Activated CD4-positive, CD25-positive, alpha-beta regulatory T cell treated with anti-CD3 and anti-CD28 coated beads, Interleukin-2, amount 50 U/mL, for 16 hours (primary cell): ENCODE measurements at regions not wholly inside any gene's neighbourhood (a gene's known extent, or its start where the extent isn't known, plus 50 kb on each side); places are given as distances from the start of the nearest gene placed in this dataset.
"Not testable (repeated sequence)": the region's sequence is repeated elsewhere in the genome, so short reads cannot be mapped to it uniquely, and the experiment has no call there.

Experiments used
- DNase-seq: peaks from one replicate; pipeline ENCODE4 v3.0.0-alpha.2; 2020; ENCODE audit warnings: low read depth, low spot score

- no peak for DNase-seq
These were observed 305.0 kb downstream of the TYW1 start for GRCh38 chr7:67301667-67302066.

GRCh38 chr7:67302113-67303039 lies 305.7 kb downstream of the TYW1 start:
- peak; percentile 98 for DNase-seq

GRCh38 chr7:67304846-67305245 lies 308.2 kb downstream of the TYW1 start:
- not testable (repeated sequence) for DNase-seq

GRCh38 chr7:67306331-67306730 lies 309.7 kb downstream of the TYW1 start:
- no peak for DNase-seq

- DNase-seq: no peak
These were observed 313.3 kb downstream of the TYW1 start for GRCh38 chr7:67309764-67310549.

- no peak for DNase-seq
These were observed 315.3 kb downstream of the TYW1 start for GRCh38 chr7:67311901-67312300.

GRCh38 chr7:67313213-67313612 lies 316.6 kb downstream of the TYW1 start:
- no peak for DNase-seq

GRCh38 chr7:67316902-67317301 lies 320.3 kb downstream of the TYW1 start:
- DNase-seq: not testable (repeated sequence)

GRCh38 chr7:67328257-67328656 lies 331.6 kb downstream of the TYW1 start:
- not testable (repeated sequence) for DNase-seq

- DNase-seq: not testable (repeated sequence)
These were observed 338.5 kb downstream of the TYW1 start for GRCh38 chr7:67335165-67335564.

GRCh38 chr7:67335663-67336062 lies 339.0 kb downstream of the TYW1 start:
- not testable (repeated sequence) for DNase-seq

- not testable (repeated sequence) for DNase-seq
These were observed 341.9 kb downstream of the TYW1 start for GRCh38 chr7:67338545-67338944.

GRCh38 chr7:67341153-67341768 lies 344.6 kb downstream of the TYW1 start:
- no peak for DNase-seq

GRCh38 chr7:67343114-67343513 lies 346.5 kb downstream of the TYW1 start:
- DNase-seq: no peak

- DNase-seq: no peak
These were observed 346.9 kb downstream of the TYW1 start for GRCh38 chr7:67343572-67343971.

GRCh38 chr7:67344481-67345193 lies 348.0 kb downstream of the TYW1 start:
- no peak for DNase-seq

GRCh38 chr7:67346126-67346525 lies 349.5 kb downstream of the TYW1 start:
- no peak for DNase-seq

- DNase-seq: no peak
These were observed 350.2 kb downstream of the TYW1 start for GRCh38 chr7:67346876-67347275.

GRCh38 chr7:67348171-67348570 lies 351.5 kb downstream of the TYW1 start:
- DNase-seq: no peak

- not testable (repeated sequence) for DNase-seq
These were observed 361.0 kb downstream of the TYW1 start for GRCh38 chr7:67357653-67358052.

- not testable (repeated sequence) for DNase-seq
These were observed 361.7 kb downstream of the TYW1 start for GRCh38 chr7:67358316-67358715.
